IPS-15b (cell line): ENCODE measurements at regions not wholly inside any gene's neighbourhood (a gene's known extent, or its start where the extent isn't known, plus 50 kb on each side); places are given as distances from the start of the nearest gene placed in this dataset.
"Not testable (repeated sequence)": the region's sequence is repeated elsewhere in the genome, so short reads cannot be mapped to it uniquely, and the experiment has no call there.

ENCODE experiments used
- H3K27me3 ChIP-seq: one replicate; pipeline ENCODE4 v1.6.1; 2013; ENCODE audit warnings: low read length; ENCODE audit not compliant: control insufficient read depth, insufficient read depth
- H3K36me3 ChIP-seq: one replicate; pipeline ENCODE4 v1.6.1; 2013; ENCODE audit warnings: low read length; ENCODE audit not compliant: control insufficient read depth, insufficient read depth
- H3K4me1 ChIP-seq: one replicate; pipeline ENCODE4 v1.6.1; 2013; ENCODE audit warnings: mild to moderate bottlenecking, low read length; ENCODE audit not compliant: control insufficient read depth, insufficient read depth
- H3K4me3 ChIP-seq: one replicate; pipeline ENCODE4 v1.5.1; 2013; ENCODE audit warnings: low read depth, low read length
- H3K9ac ChIP-seq: one replicate; pipeline ENCODE4 v1.6.1; 2013; ENCODE audit warnings: low read depth, mild to moderate bottlenecking, low read length
- H3K9me3 ChIP-seq: one replicate; pipeline ENCODE4 v1.6.1; 2013; ENCODE audit warnings: mild to moderate bottlenecking, low read length; ENCODE audit not compliant: control insufficient read depth, insufficient read depth

GRCh38 chr6:155561257-155561965, 105.8 kb upstream of the NOX3 start:
- Histone ChIP-seq H3K4me1 (no peaks in the 10 kb centered on the region), H3K9ac (no peak overlapping the region), H3K9me3 (no peaks in the 10 kb centered on the region), H3K4me3 (no peak overlapping the region), H3K27me3 (no peaks in the 10 kb centered on the region), H3K36me3 (no peaks in the 10 kb centered on the region)

DNA sequence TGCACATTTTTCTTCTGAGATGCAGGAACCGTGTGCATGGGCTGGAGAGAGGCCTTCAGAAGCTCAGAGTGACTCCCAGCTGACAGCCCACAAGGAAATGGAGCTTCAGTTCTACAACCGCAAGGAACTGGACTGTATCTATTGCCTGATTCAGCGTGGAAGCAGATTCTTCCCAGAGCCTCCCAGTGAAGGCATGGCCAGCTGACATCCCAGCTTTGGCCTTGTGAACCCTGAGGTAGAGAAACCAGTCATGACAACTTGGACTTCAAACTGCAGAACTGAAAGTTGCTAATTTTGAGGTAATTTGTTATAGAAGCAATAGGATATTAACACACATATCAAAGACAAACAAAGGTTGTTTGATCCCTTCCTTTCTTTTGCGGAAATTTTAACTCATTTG, 94.3 kb upstream of the NOX3 start:
- no peak overlapping the region for H3K4me3 ChIP-seq
- H3K27me3 ChIP-seq = no peaks in the 10 kb centered on the region
- no peaks in the 10 kb centered on the region for H3K9me3 ChIP-seq
- H3K4me1 ChIP-seq = no peaks in the 10 kb centered on the region
- H3K9ac ChIP-seq = no peak overlapping the region
- H3K36me3 ChIP-seq = no peaks in the 10 kb centered on the region

- Histone ChIP-seq H3K9me3 (no peaks in the 10 kb centered on the region), H3K9ac (no peak overlapping the region), H3K27me3 (no peaks in the 10 kb centered on the region), H3K36me3 (no peaks in the 10 kb centered on the region), H3K4me1 (no peaks in the 10 kb centered on the region), H3K4me3 (no peak overlapping the region)
These were observed 93.6 kb upstream of the NOX3 start for GRCh38 chr6:155549028-155549798.

DNA sequence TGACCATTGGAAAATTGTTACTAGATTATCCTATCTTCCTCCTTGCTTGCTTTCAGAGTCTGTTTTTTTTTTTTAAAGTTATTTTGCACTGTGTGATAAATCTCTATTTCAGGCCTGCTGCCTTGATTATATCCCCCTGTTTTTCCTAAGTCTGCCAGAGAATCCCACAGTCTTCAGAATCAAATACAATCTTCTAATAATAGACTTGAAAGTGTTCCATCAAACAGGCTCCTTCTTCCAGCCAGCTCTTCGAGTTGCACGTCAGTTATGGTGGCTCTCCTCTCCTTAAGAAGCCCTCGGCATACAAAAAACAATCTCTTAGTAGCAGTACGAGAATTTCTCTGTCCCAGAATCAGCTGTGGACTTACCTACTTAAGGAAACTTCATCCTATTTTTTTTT, 92.9 kb upstream of the NOX3 start:
- no peak overlapping the region for H3K4me3 ChIP-seq
- no peaks in the 10 kb centered on the region for H3K4me1 ChIP-seq
- no peak overlapping the region for H3K9ac ChIP-seq
- no peaks in the 10 kb centered on the region for H3K9me3 ChIP-seq
- H3K27me3 ChIP-seq = no peaks in the 10 kb centered on the region
- H3K36me3 ChIP-seq = no peaks in the 10 kb centered on the region

GRCh38 chr6:155544677-155545076, 89.0 kb upstream of the NOX3 start:
- Histone ChIP-seq H3K9ac (no peak overlapping the region), H3K4me1 (no peaks in the 10 kb centered on the region), H3K36me3 (no peaks in the 10 kb centered on the region), H3K27me3 (no peaks in the 10 kb centered on the region), H3K4me3 (no peak overlapping the region), H3K9me3 (no peaks in the 10 kb centered on the region)

DNA sequence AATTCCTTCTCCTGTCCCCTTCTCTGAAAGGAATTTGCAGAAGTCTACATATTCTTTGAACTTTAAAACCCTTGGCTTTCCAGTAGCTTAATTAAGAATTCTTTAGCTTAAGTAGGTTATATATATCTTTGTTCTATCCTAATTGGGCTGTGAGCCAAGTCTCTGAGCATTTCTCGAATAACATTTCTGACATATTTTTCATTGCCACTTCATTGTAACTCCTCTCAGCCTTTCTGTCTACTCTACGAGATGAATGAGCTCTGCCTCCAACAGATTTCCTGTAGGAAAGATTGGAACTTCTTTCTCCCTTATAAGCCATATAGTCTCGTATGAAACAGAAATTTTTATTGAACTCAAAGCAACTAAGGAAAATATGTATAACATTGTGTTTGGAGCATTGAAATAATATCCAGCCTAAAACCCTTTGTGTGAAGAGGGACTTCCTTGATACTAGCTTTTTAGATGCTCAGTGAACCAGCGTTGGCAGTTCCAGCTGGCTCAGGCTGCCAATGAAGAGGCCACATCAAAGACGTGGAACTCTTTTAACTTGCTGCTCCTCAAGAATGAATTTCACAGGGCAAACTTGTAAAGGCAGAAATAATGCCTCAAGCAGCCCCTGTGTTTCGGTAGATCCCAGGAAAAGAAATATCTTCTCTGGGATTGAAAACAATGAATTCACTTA, 87.7 kb upstream of the NOX3 start:
- H3K27me3 ChIP-seq = no peaks in the 10 kb centered on the region
- no peaks in the 10 kb centered on the region for H3K9me3 ChIP-seq
- H3K9ac ChIP-seq = no peak overlapping the region
- H3K4me3 ChIP-seq = no peak overlapping the region
- no peaks in the 10 kb centered on the region for H3K4me1 ChIP-seq
- no peaks in the 10 kb centered on the region for H3K36me3 ChIP-seq

- Histone ChIP-seq H3K36me3 (no peaks in the 10 kb centered on the region), H3K27me3 (no peaks in the 10 kb centered on the region), H3K4me1 (no peaks in the 10 kb centered on the region), H3K9me3 (no peaks in the 10 kb centered on the region), H3K9ac (no peak overlapping the region), H3K4me3 (no peak overlapping the region)
These were observed 86.4 kb upstream of the NOX3 start for GRCh38 chr6:155542036-155542435.

GRCh38 chr6:155538708-155539390, 83.2 kb upstream of the NOX3 start:
- Histone ChIP-seq H3K4me3 (no peak overlapping the region), H3K4me1 (no peaks in the 10 kb centered on the region), H3K36me3 (no peaks in the 10 kb centered on the region), H3K9me3 (no peaks in the 10 kb centered on the region), H3K27me3 (no peaks in the 10 kb centered on the region), H3K9ac (no peak overlapping the region)

DNA sequence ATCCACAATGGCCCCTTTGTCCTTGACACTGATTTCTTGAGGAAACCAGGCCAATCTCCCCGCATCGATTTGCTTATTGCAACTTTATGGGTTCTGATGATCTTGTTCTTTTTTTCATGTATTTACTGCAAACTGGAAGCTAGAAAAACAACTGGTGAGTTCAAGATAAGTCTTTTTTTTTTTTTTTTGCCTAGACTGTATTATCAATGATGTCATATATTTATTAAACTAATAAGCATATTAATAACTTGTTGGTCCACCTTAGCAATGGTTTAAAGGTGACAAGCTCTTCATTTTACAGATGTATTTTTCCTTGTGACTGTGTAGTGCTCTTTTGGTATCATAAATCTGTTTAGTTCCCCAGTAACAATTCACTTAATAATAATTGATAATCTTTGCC, 79.0 kb upstream of the NOX3 start:
- no peak overlapping the region for H3K4me3 ChIP-seq
- no peaks in the 10 kb centered on the region for H3K27me3 ChIP-seq
- H3K9ac ChIP-seq = no peak overlapping the region
- H3K4me1 ChIP-seq = no peaks in the 10 kb centered on the region
- no peaks in the 10 kb centered on the region for H3K36me3 ChIP-seq
- H3K9me3 ChIP-seq = no peaks in the 10 kb centered on the region

DNA sequence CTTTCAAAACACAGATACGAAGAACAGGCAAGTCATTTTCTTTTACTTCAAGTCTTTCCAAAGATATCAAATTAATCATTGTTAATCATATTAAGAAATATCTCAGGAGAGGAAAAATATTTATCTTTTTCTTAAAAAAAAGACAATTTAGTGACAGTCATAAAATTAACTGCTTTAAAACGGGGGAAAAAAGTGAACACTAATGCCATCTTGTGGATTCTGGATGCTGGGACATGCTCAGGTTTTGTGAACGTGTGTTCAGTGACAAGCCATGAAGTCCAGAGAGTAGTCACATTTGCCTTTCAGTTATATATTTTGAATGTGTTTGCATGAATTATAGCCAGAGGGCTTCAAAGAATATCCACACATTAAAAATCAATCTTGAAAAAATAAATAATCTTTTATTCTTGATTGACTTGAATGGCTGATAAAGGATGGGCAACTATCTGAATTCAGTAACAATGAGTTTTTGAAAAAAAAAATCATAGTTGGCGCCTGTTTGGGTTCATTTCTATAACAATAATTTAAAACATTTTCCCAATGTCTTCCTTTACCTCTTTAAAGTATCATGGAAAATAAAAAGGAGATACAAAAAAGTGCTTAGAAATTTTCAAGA, 74.7 kb upstream of the NOX3 start:
- Histone ChIP-seq H3K36me3 (no peaks in the 10 kb centered on the region), H3K9ac (no peak overlapping the region), H3K4me1 (no peaks in the 10 kb centered on the region), H3K27me3 (no peaks in the 10 kb centered on the region), H3K9me3 (no peaks in the 10 kb centered on the region), H3K4me3 (no peak overlapping the region)

GRCh38 chr6:155529814-155530213, 74.2 kb upstream of the NOX3 start:
- H3K36me3 ChIP-seq, H3K9ac ChIP-seq, H3K4me1 ChIP-seq, H3K9me3 ChIP-seq, H3K27me3 ChIP-seq, H3K4me3 ChIP-seq: not testable (repeated sequence)
